Mucosa of rectum (tissue), 2 donors: ENCODE measurements at regions not wholly inside any gene's neighbourhood (a gene's known extent, or its start where the extent isn't known, plus 50 kb on each side); places are given as distances from the start of the nearest gene placed in this dataset.
"Not testable (repeated sequence)": the region's sequence is repeated elsewhere in the genome, so short reads cannot be mapped to it uniquely, and the experiment has no call there.

Source experiments
- H3K27ac ChIP-seq, 2 donors: one replicate each; pipeline ENCODE4 v1.7.0; 2013; ENCODE audit warnings: inconsistent platforms in 2 of 2, low read depth in 2 of 2, low read length in 2 of 2
- H3K27me3 ChIP-seq, 2 donors: one replicate each; pipeline ENCODE4 v1.7.0; 2013; ENCODE audit warnings: low read length in 2 of 2; ENCODE audit not compliant: control insufficient read depth in 2 of 2, insufficient read depth in 2 of 2
- H3K36me3 ChIP-seq, 2 donors: one replicate each; pipeline ENCODE4 v1.7.0; 2013; ENCODE audit warnings: low read length in 2 of 2; ENCODE audit not compliant: control insufficient read depth in 2 of 2, insufficient read depth in 2 of 2
- H3K4me1 ChIP-seq, 2 donors: one replicate each; pipeline ENCODE4 v1.7.0; 2013; ENCODE audit warnings: low read length in 2 of 2, mild to moderate bottlenecking in 1 of 2; ENCODE audit not compliant: control insufficient read depth in 2 of 2, insufficient read depth in 2 of 2
- H3K4me3 ChIP-seq, 2 donors: one replicate each; pipeline ENCODE4 v1.7.0; 2013; ENCODE audit warnings: low read length in 2 of 2
- H3K9ac ChIP-seq, 2 donors: one replicate each; pipeline ENCODE4 v1.7.0; 2013; ENCODE audit warnings: low read length in 2 of 2, low read depth in 1 of 2, mild to moderate bottlenecking in 1 of 2
- H3K9me3 ChIP-seq, 2 donors: one replicate each; pipeline ENCODE4 v1.7.0; 2013; ENCODE audit warnings: low read length in 2 of 2; ENCODE audit not compliant: control insufficient read depth in 2 of 2
- donor health status: healthy.
- donor health status: Normal muscosa, but diverticular disease.

GRCh38 chr4:153884325-153884724 lies 95.4 kb upstream of the SFRP2 start:
- Histone ChIP-seq H3K4me1 (no peaks in the 10 kb centered on the region), H3K36me3 (no peaks in the 10 kb centered on the region), H3K4me3 (no peak overlapping the region), H3K9me3 (peaks cover 0 to 3% of the 10 kb centered on the region in 2 donors), H3K27me3 (no peaks in the 10 kb centered on the region), H3K27ac (no peak overlapping the region), H3K9ac (no peak overlapping the region)

DNA sequence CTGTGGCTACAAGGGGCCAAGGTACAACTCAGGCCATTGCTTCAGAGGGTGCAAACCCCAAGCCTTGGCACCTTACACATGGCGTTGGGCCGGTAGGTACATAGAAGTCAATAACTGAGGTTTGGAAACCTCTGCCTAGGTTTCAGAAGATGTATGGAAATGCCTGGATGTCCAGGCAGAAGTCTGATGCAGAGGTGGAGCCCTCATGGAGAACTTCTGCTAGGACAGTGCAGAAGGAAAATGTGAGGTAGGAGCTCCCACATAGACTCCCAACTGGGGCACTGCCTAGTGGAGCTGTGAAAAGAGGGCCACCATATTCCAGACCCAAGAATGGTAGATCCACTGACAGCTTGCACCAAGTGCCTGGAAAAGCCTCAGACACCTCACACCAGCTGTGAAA lies 92.1 kb upstream of the SFRP2 start:
- H3K4me3 ChIP-seq: no peak overlapping the region
- no peak overlapping the region for H3K9ac ChIP-seq
- no peaks in the 10 kb centered on the region for H3K36me3 ChIP-seq
- no peaks in the 10 kb centered on the region for H3K27me3 ChIP-seq
- H3K27ac ChIP-seq: no peak overlapping the region
- H3K9me3 ChIP-seq: peaks cover 0 to 3% of the 10 kb centered on the region in 2 donors
- no peaks in the 10 kb centered on the region for H3K4me1 ChIP-seq

DNA sequence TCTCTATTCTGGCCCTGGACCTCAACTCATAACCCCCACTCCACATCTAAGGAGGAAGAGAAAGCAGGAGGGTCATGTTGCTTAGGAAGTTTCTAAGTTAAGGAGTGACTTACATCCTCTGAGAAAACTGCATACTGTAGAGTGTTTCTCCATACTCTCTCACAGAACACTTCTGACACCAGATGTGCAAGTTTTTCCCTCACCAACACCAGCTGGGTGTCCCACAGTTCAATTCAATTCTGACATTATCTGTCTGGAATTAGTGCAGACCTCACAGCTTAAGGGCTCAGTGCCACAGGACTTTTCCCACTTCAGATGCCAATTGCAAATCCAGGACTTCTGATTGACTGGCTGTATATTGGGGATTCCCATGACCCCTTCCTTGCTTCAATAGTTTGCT lies 89.0 kb upstream of the SFRP2 start:
- Histone ChIP-seq H3K4me3 (no peak overlapping the region), H3K9me3 (peaks cover 0 to 3% of the 10 kb centered on the region in 2 donors), H3K27me3 (no peaks in the 10 kb centered on the region), H3K4me1 (no peaks in the 10 kb centered on the region), H3K27ac (no peak overlapping the region), H3K36me3 (no peaks in the 10 kb centered on the region), H3K9ac (no peak overlapping the region)

GRCh38 chr4:153873741-153874140 lies 84.9 kb upstream of the SFRP2 start:
- no peaks in the 10 kb centered on the region for H3K27me3 ChIP-seq
- H3K4me1 ChIP-seq: no peaks in the 10 kb centered on the region
- no peak overlapping the region for H3K9ac ChIP-seq
- H3K9me3 ChIP-seq: no peaks in the 10 kb centered on the region
- H3K27ac ChIP-seq: no peak overlapping the region
- no peaks in the 10 kb centered on the region for H3K36me3 ChIP-seq
- no peak overlapping the region for H3K4me3 ChIP-seq

GRCh38 chr4:153866766-153867165 lies 77.9 kb upstream of the SFRP2 start:
- not testable (repeated sequence) for H3K9ac ChIP-seq, H3K27ac ChIP-seq, H3K4me1 ChIP-seq, H3K36me3 ChIP-seq, H3K4me3 ChIP-seq, H3K9me3 ChIP-seq, H3K27me3 ChIP-seq

GRCh38 chr4:153852501-153852900 lies 63.6 kb upstream of the SFRP2 start:
- H3K4me3 ChIP-seq: no peak overlapping the region
- no peaks in the 10 kb centered on the region for H3K27me3 ChIP-seq
- H3K36me3 ChIP-seq: no peaks in the 10 kb centered on the region
- no peak overlapping the region for H3K27ac ChIP-seq
- H3K4me1 ChIP-seq: no peaks in the 10 kb centered on the region
- no peaks in the 10 kb centered on the region for H3K9me3 ChIP-seq
- H3K9ac ChIP-seq: no peak overlapping the region

DNA sequence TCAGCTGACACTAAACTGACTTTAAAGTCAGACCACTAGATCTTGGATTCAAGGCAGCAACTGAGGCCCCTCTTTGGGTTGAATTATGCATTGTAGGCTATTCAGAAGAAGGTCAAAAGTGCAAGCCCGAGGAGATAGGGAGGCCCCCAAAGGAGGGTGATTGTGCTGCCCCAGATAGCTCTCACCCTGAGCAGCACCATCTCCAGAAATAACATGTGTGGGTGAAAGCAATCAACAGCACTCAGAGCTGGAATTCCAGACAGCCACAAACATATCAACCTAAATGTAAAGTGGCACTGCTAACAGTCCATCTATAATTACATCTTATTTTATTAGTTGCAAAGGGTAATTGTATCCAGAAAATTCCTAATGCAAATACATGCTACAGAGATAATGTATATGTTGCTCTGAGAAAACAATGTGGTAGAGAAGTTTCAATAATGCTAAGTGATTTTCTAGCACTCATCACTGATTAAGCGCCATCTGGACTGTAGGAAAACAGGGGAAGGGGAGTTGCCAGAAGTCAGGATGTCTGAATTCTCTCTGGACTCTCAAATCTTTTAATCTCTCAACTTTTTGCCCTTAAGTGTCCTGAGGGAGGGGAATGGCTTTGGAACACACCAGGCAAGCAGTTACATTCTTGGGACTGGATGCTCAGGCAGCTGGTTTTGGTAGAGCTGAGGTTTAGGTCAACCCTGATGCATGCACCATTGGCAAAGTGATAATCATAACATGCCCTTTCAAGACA lies 61.8 kb upstream of the SFRP2 start:
- H3K27ac ChIP-seq: no peak overlapping the region
- H3K9ac ChIP-seq: no peak overlapping the region
- H3K36me3 ChIP-seq: no peaks in the 10 kb centered on the region
- no peak overlapping the region for H3K4me3 ChIP-seq
- no peaks in the 10 kb centered on the region for H3K9me3 ChIP-seq
- H3K4me1 ChIP-seq: no peaks in the 10 kb centered on the region
- H3K27me3 ChIP-seq: no peaks in the 10 kb centered on the region

- Histone ChIP-seq H3K4me1 (no peaks in the 10 kb centered on the region), H3K27me3 (no peaks in the 10 kb centered on the region), H3K9ac (no peak overlapping the region), H3K4me3 (no peak overlapping the region), H3K36me3 (no peaks in the 10 kb centered on the region), H3K9me3 (no peaks in the 10 kb centered on the region), H3K27ac (no peak overlapping the region)
Measured at GRCh38 chr4:153844144-153844543, 55.3 kb upstream of the SFRP2 start.
